OCI-LY7 (cell line): ENCODE measurements at regions not wholly inside any gene's neighbourhood (a gene's known extent, or its start where the extent isn't known, plus 50 kb on each side); places are given as distances from the start of the nearest gene placed in this dataset.

Experiments
- BruUV-seq: library from RNA; stranded (reverse); fragments of 400-500 nt; replicated peaks from 2 replicates; lab custom pipeline; 2021; lab: Mats Ljungman, UMichigan
- CTCF ChIA-PET: fragments of 300-600 bp; sonication (Branson Sonifier 250); formaldehyde crosslinking; loops from one replicate; lab custom pipeline; 2022; ENCODE audit warnings: antibody characterized with exemption; ENCODE audit not compliant: unreplicated experiment; lab: Charles Lee
- POLR2A ChIA-PET: fragments of 300-600 bp; sonication (Branson Sonifier 250); formaldehyde crosslinking; loops from one replicate; lab custom pipeline; 2022; ENCODE audit warnings: antibody characterized with exemption; lab: Charles Lee
- DNase-seq: peaks from one replicate; pipeline ENCODE4 v3.0.0-alpha.2; 2015; ENCODE audit warnings: low spot score
- H2AFZ ChIP-seq: fragments of 200-600 bp; sonication (generic), shearing (Covaris generic); 2 replicates; pipeline ENCODE4 v1.6.1; 2014; ENCODE audit warnings: mild to moderate bottlenecking, antibody characterized with exemption, low read length, moderate library complexity
- H3K27ac ChIP-seq: fragments of 200-600 bp; sonication (generic); 2 replicates; pipeline ENCODE4 v1.5.1; 2014; ENCODE audit warnings: mixed run types, low read depth, mild to moderate bottlenecking, moderate library complexity, low read length, inconsistent platforms; ENCODE audit not compliant: poor library complexity, severe bottlenecking
- H3K36me3 ChIP-seq: fragments of 200-600 bp; sonication (generic); 2 replicates; pipeline ENCODE4 v1.6.1; 2014; ENCODE audit warnings: mild to moderate bottlenecking, antibody characterized with exemption, low read length, moderate library complexity, mixed read lengths; ENCODE audit not compliant: insufficient read depth
- H3K4me1 ChIP-seq: fragments of 200-600 bp; sonication (generic); 2 replicates; pipeline ENCODE4 v1.5.1; 2014; ENCODE audit warnings: mild to moderate bottlenecking, low read length; ENCODE audit not compliant: insufficient read depth, poor library complexity, severe bottlenecking
- H3K4me2 ChIP-seq: fragments of 200-600 bp; sonication (generic); 2 replicates; pipeline ENCODE4 v1.6.1; 2014; ENCODE audit warnings: mild to moderate bottlenecking, low read length
- H3K4me3 ChIP-seq: fragments of 200-600 bp; sonication (generic); 2 replicates; pipeline ENCODE4 v1.5.1; 2014; ENCODE audit warnings: mild to moderate bottlenecking, low read depth, low read length; ENCODE audit not compliant: poor library complexity, severe bottlenecking
- H3K79me2 ChIP-seq: fragments of 200-600 bp; sonication (generic); 2 replicates; pipeline ENCODE4 v1.6.1; 2016; ENCODE audit warnings: low read depth, mild to moderate bottlenecking, low read length, moderate library complexity, mixed read lengths; ENCODE audit not compliant: insufficient read depth
- H3K9me2 ChIP-seq: fragments of 200-600 bp; sonication (generic); 2 replicates; pipeline ENCODE4 v1.6.1; 2016; ENCODE audit warnings: mild to moderate bottlenecking, low read length, mixed read lengths; ENCODE audit not compliant: insufficient read depth
- H3K9me3 ChIP-seq: fragments of 200-600 bp; sonication (generic); 2 replicates; pipeline ENCODE4 v1.6.1; 2014; ENCODE audit warnings: mild to moderate bottlenecking, mixed run types, low read length, mixed read lengths
- H4K20me1 ChIP-seq: fragments of 200-600 bp; sonication (generic); 2 replicates; pipeline ENCODE4 v1.6.1; 2014; ENCODE audit warnings: mild to moderate bottlenecking, antibody characterized with exemption, low read length, moderate library complexity, mixed read lengths; ENCODE audit not compliant: insufficient read depth
- EZH2phosphoT487 ChIP-seq: fragments of 200-600 bp; sonication (generic); IDR thresholded peaks from 2 replicates; pipeline ENCODE4 v1.6.1; 2018; ENCODE audit warnings: low read depth, borderline replicate concordance, mild to moderate bottlenecking, mixed run types, antibody characterized with exemption, low read length, moderate library complexity, mixed read lengths
- intact Hi-C: fragments of 100-400 bp; cut with micrococcal nuclease; formaldehyde crosslinking; loops from one replicate; pipeline ENCODE4 v1.10.0; 2022; ENCODE audit not compliant: unreplicated experiment
- TF ChIP-seq, protein P1 (sequence below): fragments of 200-600 bp; sonication (generic); conservative IDR thresholded peaks from 2 replicates; pipeline ENCODE4 v1.5.1; 2014; ENCODE audit warnings: mild to moderate bottlenecking, antibody characterized with exemption, low read length, moderate library complexity, mixed read lengths

DNA sequence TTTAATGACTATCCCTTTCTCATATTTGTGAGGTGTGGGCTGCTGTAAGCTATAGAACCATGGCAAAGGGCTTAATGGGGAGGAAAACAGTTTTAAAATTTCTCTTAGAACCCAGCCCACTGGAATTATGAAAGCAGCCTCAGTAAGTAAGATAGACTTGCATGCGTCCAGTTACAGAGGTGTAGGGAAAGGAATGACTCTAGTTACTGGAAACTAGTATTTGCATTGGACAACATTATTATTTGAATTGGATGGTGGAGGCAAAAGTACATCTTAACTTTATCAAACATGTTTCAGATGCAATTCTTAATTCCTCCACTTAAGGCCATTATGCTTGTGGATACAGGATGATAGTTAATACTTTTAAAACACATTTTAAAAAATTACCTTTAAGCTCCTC is 292.9 kb downstream of the SPRY2 start:
- Histone ChIP-seq H3K27ac (no peak overlapping the region), H2AFZ (no peak overlapping the region), H3K4me2 (no peak overlapping the region), H3K4me3 (no peak overlapping the region), H3K9me2 (no peaks in the 10 kb centered on the region), H3K9me3 (no peaks in the 10 kb centered on the region), H3K36me3 (no peaks in the 10 kb centered on the region), H3K4me1 (no peaks in the 10 kb centered on the region), H4K20me1 (no peaks in the 10 kb centered on the region), H3K79me2 (no peaks in the 10 kb centered on the region)
- DNase-seq: no peak
- ChIA-PET CTCF (no interaction called here), POLR2A (no interaction called here)
- no TSS peak for BruUV-seq
- intact Hi-C loops: no loop called here
- no peak for TF ChIP-seq EZH2phosphoT487
- TF ChIP-seq, protein P1, sequence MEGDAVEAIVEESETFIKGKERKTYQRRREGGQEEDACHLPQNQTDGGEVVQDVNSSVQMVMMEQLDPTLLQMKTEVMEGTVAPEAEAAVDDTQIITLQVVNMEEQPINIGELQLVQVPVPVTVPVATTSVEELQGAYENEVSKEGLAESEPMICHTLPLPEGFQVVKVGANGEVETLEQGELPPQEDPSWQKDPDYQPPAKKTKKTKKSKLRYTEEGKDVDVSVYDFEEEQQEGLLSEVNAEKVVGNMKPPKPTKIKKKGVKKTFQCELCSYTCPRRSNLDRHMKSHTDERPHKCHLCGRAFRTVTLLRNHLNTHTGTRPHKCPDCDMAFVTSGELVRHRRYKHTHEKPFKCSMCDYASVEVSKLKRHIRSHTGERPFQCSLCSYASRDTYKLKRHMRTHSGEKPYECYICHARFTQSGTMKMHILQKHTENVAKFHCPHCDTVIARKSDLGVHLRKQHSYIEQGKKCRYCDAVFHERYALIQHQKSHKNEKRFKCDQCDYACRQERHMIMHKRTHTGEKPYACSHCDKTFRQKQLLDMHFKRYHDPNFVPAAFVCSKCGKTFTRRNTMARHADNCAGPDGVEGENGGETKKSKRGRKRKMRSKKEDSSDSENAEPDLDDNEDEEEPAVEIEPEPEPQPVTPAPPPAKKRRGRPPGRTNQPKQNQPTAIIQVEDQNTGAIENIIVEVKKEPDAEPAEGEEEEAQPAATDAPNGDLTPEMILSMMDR: no peak

DNA sequence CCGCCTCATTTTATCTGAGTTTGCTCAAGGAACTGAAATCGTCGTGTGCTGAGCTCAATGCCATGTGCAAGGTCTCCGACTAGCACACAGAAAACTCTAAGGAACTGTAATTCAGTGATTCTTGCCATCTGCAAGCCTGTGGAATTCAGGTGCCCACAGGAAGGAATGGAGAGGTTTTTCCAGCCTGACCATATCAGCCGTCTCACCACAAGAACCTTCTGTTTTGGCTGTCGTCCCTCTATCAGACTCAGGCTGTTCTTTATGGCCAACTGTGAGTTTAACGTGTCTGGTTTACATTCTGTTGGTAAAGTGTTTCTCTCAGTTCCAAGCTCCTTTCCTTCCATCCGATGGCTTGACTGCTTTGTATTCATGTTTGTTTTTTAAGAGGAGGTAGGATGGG is 293.5 kb downstream of the SPRY2 start:
- no peak overlapping the region for H2AFZ ChIP-seq
- no peaks in the 10 kb centered on the region for H3K36me3 ChIP-seq
- H3K79me2 ChIP-seq: no peaks in the 10 kb centered on the region
- ChIA-PET CTCF (no interaction called here), POLR2A (no interaction called here)
- no TSS peak for BruUV-seq
- H3K4me3 ChIP-seq: no peak overlapping the region
- intact Hi-C loops: no loop called here
- H3K9me2 ChIP-seq: no peaks in the 10 kb centered on the region
- H3K4me1 ChIP-seq: no peaks in the 10 kb centered on the region
- no peaks in the 10 kb centered on the region for H3K9me3 ChIP-seq
- no peaks in the 10 kb centered on the region for H4K20me1 ChIP-seq
- no peak for DNase-seq
- H3K4me2 ChIP-seq: no peak overlapping the region
- no peak for TF ChIP-seq EZH2phosphoT487
- TF ChIP-seq, protein P1: no peak
- H3K27ac ChIP-seq: no peak overlapping the region

DNA sequence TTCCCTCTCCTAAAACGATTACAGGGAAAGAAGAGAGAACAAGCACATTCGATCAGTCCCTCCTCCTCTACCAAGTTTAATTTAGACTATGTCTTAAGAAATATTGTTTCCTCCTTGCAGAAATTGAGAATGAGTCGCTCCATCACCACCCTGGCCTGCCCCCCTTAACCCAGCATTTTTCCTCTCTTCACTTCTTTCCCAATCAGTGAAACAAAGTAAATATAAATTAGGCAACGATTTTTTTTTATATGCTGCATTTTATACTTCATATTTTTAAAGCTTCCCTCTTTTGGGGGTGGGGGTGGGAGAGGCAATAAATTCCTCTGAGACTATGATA is 300.0 kb downstream of the SPRY2 start:
- Histone ChIP-seq H3K4me1 (no peaks in the 10 kb centered on the region), H3K79me2 (no peaks in the 10 kb centered on the region), H3K4me2 (no peak overlapping the region), H3K4me3 (no peak overlapping the region), H2AFZ (no peak overlapping the region), H4K20me1 (no peaks in the 10 kb centered on the region), H3K9me3 (no peaks in the 10 kb centered on the region), H3K9me2 (no peaks in the 10 kb centered on the region), H3K27ac (no peak overlapping the region), H3K36me3 (no peaks in the 10 kb centered on the region)
- intact Hi-C loops: no loop called here
- BruUV-seq: no TSS peak
- CTCF ChIA-PET: no interaction called here
- POLR2A ChIA-PET: interaction anchor here (1.2 kb wide), 1 partner anchor 19 kb away, joined by 4 read pairs; no protein-coding TSS in a partner anchor
- no peak for DNase-seq
- TF ChIP-seq, protein P1: no peak
- TF ChIP-seq EZH2phosphoT487: no peak
